Effector memory CD4-positive, alpha-beta T cell (primary cell): ENCODE measurements at regions not wholly inside any gene's neighbourhood (a gene's known extent, or its start where the extent isn't known, plus 50 kb on each side); places are given as distances from the start of the nearest gene placed in this dataset.
A peak's percentile ranks its signal among the peaks of the same experiment; 100 is the strongest.

ENCODE experiments used
- DNase-seq, 3 donors: peaks; one replicate each; pipeline ENCODE4 v3.0.0-alpha.2; 2020
- H3K27ac ChIP-seq: 2 replicates; pipeline ENCODE4 v1.7.0; 2013; ENCODE audit warnings: mild to moderate bottlenecking, low read length, moderate library complexity; ENCODE audit not compliant: insufficient read depth, poor library complexity, severe bottlenecking
- H3K27me3 ChIP-seq: replicated peaks from 2 replicates; pipeline ENCODE4 v1.7.0; 2013; ENCODE audit warnings: mild to moderate bottlenecking, low read length; ENCODE audit not compliant: insufficient read depth, control insufficient read depth, poor library complexity, severe bottlenecking
- H3K36me3 ChIP-seq: 2 replicates; pipeline ENCODE4 v1.7.0; 2013; ENCODE audit warnings: mild to moderate bottlenecking, low read length, moderate library complexity; ENCODE audit not compliant: control insufficient read depth, insufficient read depth
- H3K4me1 ChIP-seq: 2 replicates; pipeline ENCODE4 v1.7.0; 2013; ENCODE audit warnings: low read length, mild to moderate bottlenecking; ENCODE audit not compliant: control insufficient read depth, insufficient read depth, poor library complexity, severe bottlenecking
- H3K4me3 ChIP-seq: 2 replicates; pipeline ENCODE4 v1.7.0; 2013; ENCODE audit warnings: low read length, low read depth, mild to moderate bottlenecking; ENCODE audit not compliant: insufficient read depth, poor library complexity, severe bottlenecking
- H3K9me3 ChIP-seq: 2 replicates; pipeline ENCODE4 v1.7.0; 2013; ENCODE audit warnings: mild to moderate bottlenecking, low read length, moderate library complexity; ENCODE audit not compliant: control insufficient read depth

DNA sequence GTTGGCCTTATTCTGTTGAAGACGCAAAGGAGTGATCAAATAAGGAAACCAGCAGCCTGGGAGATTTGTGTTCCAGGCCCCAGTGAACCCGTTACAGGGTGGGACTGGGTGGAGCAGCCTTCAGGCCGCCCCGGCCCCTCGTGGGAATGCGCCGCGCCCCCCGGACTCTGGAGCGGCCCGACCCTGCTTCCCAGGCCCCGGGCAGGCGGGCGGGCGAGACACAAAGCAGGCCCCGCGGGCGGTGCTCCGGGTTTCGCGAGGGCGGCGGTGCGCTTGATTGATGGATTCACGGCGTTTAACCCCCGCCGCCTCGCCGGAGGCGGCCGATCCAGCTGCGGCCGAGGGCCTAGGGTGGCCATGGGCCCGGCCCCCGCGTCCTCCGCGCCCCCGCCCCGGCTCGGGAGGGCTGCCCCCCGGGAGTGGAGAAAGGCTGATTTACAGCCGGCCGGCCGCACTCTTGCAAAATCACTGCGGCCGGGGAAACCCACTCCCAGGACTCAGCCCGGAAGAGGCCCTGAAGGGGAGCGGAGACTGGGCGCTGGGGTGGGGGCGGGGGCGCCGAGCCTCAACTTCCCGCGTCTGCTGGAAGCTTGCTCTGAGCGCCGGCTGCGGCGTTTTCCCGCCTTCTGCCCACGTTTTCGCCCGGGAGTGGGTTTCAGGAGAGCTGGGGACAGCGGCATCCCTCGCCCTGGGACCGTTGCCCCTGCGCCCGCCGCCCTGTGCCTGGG, 299.6 kb upstream of the NFE2L3 start:
- Histone ChIP-seq H3K4me3 (no peak overlapping the region), H3K27me3 (peaks cover 65% of the 10 kb centered on the region), H3K4me1 (peaks cover 23% of the 10 kb centered on the region), H3K36me3 (no peaks in the 10 kb centered on the region), H3K27ac (no peak overlapping the region), H3K9me3 (peaks cover 6% of the 10 kb centered on the region)
- no peak for DNase-seq

DNA sequence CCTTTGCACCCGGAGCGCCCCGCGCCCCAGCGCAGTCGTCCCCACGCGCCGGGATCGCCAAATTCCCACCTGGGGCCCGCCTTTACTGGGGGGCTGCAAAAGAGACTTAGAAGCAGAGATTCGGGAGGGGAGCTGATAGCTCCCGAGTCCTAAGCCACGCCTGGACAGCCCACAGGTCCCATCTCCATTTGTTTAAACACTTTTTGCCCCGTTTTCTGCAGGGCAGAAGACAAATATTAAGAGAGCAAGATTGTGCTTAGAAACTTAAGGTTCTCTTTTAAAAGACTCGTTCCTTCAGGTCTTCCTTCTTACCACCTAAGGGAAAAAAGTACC, 299.1 kb upstream of the NFE2L3 start:
- no peak overlapping the region for H3K27ac ChIP-seq
- peaks cover 6% of the 10 kb centered on the region for H3K9me3 ChIP-seq
- no peaks in the 10 kb centered on the region for H3K36me3 ChIP-seq
- no peak overlapping the region for H3K4me3 ChIP-seq
- peaks cover 71% of the 10 kb centered on the region for H3K27me3 ChIP-seq
- DNase-seq, result no peak
- H3K4me1 ChIP-seq, result peaks cover 23% of the 10 kb centered on the region

DNA sequence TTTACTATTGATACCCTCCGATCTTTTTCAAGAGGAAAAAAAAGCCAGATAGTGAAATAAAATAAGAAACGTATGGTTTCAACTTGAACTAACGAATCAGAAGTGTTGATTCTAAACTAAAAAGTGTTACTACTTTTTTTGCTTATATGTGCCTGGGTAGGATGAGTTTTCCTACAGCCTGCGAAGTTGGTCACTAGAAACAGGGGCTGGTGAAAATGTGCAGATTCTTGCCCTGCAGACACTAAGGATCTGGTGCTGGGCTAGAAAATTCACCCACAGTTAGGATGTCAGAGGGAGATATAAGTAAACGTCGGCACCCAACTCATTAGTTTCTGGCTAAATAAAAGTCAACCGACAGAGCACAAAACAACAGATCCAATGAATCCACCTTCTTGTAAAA, 298.7 kb upstream of the NFE2L3 start:
- no peak overlapping the region for H3K4me3 ChIP-seq
- peaks cover 75% of the 10 kb centered on the region for H3K27me3 ChIP-seq
- H3K9me3 ChIP-seq, result peaks cover 6% of the 10 kb centered on the region
- DNase-seq, result no peak
- H3K27ac ChIP-seq, result no peak overlapping the region
- H3K36me3 ChIP-seq, result no peaks in the 10 kb centered on the region
- peaks cover 23% of the 10 kb centered on the region for H3K4me1 ChIP-seq

DNA sequence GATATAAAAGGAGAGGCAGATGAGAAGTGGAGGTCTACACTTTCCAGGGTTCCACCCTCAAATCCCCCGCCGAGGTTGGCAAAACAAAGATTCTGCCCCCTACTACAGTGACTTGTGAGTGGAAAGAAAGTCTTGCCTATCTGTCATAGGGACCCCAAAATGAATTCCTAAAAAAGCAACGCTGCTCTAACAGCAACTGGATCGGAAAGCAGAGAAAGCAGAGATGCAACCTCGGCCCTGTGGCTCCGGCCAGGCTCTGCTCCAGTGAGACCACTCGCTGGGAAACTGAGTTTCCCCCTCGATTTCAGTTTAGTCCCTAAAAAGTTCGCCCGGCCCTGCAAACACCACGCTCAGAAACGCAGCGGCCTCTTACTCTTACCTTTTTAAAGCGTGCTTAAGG, 297.9 kb upstream of the NFE2L3 start:
- peaks cover 6% of the 10 kb centered on the region for H3K9me3 ChIP-seq
- peaks cover 82% of the 10 kb centered on the region for H3K27me3 ChIP-seq
- H3K4me1 ChIP-seq, result peaks cover 23% of the 10 kb centered on the region
- no peak for DNase-seq
- H3K4me3 ChIP-seq, result no peak overlapping the region
- H3K27ac ChIP-seq, result no peak overlapping the region
- no peaks in the 10 kb centered on the region for H3K36me3 ChIP-seq

DNA sequence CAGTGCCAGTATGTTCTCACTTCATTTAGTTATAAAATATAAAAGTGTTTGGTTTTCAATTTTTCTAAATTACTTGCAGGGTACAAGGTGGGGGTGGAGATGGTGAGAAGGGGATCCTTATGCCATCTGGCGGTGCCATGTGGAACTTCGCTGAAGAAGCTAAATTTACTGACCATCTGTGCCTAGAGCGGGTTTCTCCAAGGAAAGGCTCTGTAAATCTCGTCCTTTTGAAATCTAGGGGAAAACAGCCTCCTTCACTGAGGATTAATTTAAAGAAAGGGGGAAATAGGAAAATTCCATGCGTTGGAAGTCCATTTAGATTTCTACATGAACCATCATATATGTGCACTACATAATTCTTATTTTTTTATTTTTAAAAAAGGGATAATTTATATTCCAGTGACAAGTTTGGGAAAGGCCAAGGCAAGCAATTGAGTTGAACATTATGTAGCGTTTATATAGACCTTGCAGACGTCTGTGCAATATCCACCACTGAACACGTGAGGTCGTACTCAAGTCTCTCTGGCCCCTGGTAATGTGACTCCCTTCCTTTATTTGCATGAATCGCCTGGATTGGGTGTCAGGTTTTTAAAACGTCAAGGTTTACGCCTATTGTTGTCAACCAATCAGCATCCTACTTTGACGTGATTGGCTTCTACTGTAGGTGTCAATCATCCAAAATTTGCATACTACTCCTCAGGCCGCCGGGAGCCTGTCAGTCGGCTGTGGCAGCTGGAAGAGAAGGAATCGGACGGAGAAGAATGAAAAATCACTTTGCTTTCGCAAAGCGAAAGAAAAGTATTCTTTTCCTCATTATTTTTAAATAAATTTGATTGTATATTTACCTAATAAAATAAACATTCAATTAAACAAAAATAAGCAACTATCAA, 297.1 kb upstream of the NFE2L3 start:
- peaks cover 23% of the 10 kb centered on the region for H3K4me1 ChIP-seq
- no peak overlapping the region for H3K4me3 ChIP-seq
- H3K27me3 ChIP-seq, result peaks cover 90% of the 10 kb centered on the region
- DNase-seq, result no peak
- no peaks in the 10 kb centered on the region for H3K36me3 ChIP-seq
- H3K9me3 ChIP-seq, result peaks cover 6% of the 10 kb centered on the region
- H3K27ac ChIP-seq, result no peak overlapping the region

DNA sequence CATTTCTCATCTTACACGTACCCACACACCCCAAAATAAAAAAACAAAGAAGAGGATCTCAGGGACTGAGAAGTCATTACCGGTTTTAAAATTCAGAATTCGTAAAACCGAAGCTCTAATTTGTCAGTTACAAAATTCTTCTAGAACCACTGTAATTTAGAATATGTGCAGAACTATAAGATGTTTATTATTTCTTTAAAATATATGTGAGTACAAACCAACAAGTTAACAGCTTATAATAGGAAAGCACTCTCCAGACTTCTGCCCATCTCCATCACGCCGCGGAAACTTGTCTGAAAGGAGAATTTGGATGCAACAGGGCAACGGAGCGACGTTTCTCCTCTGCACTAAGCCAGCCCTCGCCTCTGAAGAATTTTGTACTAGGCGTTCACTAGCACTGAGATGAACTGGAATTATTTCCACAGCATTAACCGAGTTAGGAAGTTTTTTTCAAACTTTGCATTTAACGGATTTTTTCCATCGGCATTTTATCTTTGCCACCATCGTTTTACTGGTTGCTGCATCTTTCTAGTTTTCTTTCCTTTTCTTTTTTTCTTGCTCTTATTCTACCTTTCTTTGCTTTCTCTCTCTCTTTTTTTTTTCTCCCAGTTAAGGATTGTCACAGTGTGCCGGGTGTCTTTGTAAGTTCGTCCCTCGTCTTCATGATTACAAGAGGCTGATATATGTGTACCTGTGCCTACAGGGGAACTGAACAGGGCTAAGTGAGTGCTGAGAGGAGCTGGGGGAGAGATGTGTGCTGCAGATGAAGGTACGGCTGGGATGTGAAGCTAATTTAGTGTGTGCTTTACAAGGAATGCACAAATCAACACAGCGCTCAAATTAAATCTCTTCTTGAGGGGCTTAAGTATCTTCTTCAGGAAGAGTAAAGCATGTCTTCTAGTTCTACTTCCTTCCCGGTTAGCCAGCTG, 295.9 kb upstream of the NFE2L3 start:
- H3K9me3 ChIP-seq, result peaks cover 6% of the 10 kb centered on the region
- H3K27ac ChIP-seq, result no peak overlapping the region
- peaks cover 97% of the 10 kb centered on the region for H3K27me3 ChIP-seq
- H3K4me1 ChIP-seq, result peaks cover 23% of the 10 kb centered on the region
- H3K36me3 ChIP-seq, result no peaks in the 10 kb centered on the region
- H3K4me3 ChIP-seq, result peak overlapping the region; percentile 19
- DNase-seq, result no peak

DNA sequence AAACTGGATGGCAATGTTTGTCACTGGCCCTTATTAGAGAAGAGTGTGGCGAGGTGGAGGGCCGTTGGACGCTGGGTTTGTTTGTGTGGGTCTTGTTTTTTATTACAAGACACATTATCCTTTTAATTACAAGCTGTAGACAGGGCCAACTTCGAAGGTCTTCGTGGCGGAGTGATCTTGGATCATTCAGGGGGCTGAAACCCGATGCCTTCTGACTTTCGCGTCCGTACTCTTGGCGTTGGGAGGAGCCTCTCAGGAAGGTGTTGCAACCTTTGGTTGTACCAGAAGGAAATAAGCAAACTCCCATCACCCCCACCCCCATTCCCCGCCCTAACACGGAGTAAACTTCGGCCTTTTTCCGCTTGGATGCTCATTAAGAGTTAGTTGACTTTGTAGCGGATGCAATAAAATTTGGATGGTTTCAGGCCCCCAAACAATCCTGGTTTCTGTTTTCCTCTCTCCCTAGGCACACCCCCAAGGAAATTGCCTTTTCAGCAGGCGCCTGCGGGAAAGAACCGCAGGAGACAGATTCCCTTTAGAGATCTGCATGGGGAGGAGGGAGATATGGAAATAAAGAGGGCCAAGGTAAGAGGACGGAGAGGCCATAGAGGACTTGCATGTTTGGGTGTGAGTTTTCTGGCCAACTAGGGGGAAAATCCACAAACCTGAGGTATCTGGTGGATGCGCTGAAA, 294.5 kb upstream of the NFE2L3 start:
- DNase-seq, result no peak
- H3K27ac ChIP-seq, result no peak overlapping the region
- H3K9me3 ChIP-seq, result peaks cover 10% of the 10 kb centered on the region

DNA sequence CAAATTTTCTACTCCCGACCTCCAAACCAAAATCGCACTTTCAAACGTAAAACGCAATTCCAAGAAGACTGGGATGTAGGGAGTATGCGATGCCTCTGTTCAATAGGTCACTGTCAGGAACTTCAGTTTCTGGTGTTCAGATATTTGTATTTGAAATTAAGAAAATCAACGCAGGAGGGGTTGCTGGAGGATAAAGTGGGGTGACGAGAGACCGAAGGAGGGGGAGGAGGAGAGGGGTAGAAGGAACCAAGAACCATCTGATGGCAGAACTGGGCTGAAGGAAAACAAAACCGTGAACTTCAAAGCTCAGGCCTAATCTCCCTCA, 293.8 kb upstream of the NFE2L3 start:
- H3K36me3 ChIP-seq, result no peaks in the 10 kb centered on the region
- H3K27me3 ChIP-seq, result peaks cover 96% of the 10 kb centered on the region
- peaks cover 12% of the 10 kb centered on the region for H3K9me3 ChIP-seq
- peaks cover 24% of the 10 kb centered on the region for H3K4me1 ChIP-seq
- no peak overlapping the region for H3K27ac ChIP-seq
- no peak overlapping the region for H3K4me3 ChIP-seq
- DNase-seq, result no peak

More for the DNA sequence above, 294.5 kb upstream of the NFE2L3 start:
- Histone ChIP-seq H3K36me3 (no peaks in the 10 kb centered on the region), H3K27me3 (peaks cover 96% of the 10 kb centered on the region), H3K4me3 (peak overlapping the region; percentile 19), H3K4me1 (peaks cover 21% of the 10 kb centered on the region)

DNA sequence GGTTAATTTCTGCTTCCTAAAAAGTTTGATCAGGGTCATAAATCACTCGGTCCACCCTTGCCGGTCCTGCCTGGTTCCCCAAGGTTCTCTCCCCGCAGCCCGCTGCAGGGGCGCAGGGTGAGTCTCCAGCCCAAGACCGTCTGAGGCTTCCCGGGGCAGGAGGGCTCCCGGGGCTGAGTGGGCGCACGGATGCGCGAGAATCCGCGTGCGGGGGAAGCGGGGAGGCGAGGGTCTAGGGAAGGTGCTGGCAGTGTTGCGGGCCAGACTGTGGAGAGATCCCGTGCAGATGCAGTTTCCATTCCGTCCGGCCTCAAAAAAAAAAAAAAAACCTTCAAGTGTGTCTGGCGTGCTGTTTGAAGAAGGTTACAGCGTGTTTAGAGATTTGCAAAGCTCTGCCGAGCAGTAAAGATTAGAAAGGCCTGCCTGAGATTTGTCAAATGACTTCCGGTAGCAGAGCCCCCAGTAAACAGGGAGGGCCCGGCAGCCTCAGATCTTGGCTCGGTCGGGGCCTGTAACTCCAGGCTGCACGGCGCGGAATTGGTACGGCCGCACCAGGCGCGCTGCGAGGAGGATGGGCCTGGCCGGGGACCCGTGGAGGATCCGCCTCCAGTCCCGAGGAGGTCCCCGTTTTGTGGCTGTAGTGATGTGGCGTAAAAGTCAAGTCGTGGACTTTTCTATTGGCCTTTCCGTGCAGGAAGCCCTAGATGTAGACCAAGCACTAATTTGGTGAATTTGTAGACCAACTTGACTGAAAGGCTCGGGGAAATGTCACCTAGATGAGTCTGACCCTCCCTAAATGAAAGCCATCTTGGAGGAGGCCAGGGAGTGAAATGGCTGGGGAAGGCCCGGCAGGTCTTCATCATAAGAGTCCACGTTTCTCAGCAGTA, 293.2 kb upstream of the NFE2L3 start:
- H3K4me3 ChIP-seq, result no peak overlapping the region
- no peak for DNase-seq
- H3K4me1 ChIP-seq, result peaks cover 24% of the 10 kb centered on the region
- H3K9me3 ChIP-seq, result peaks cover 12% of the 10 kb centered on the region
- no peak overlapping the region for H3K27ac ChIP-seq
- H3K36me3 ChIP-seq, result no peaks in the 10 kb centered on the region
- H3K27me3 ChIP-seq, result peaks cover 94% of the 10 kb centered on the region
